ENCODE measurements at regions not wholly inside any gene's neighbourhood (a gene's known extent, or its start where the extent isn't known, plus 50 kb on each side); places are given as distances from the start of the nearest gene placed in this dataset.

GRCh38 chr10:52918714-52919305 lies 146.2 kb upstream of the MBL2 start:
- H3K9me3 ChIP-seq = no peaks in the 10 kb centered on the region
- H3K27me3 ChIP-seq = no peaks in the 10 kb centered on the region
- H3K36me3 ChIP-seq = no peaks in the 10 kb centered on the region
- no peak overlapping the region for H3K4me3 ChIP-seq
- no peak overlapping the region for H3K27ac ChIP-seq
- TF ChIP-seq POLR2AphosphoS5 (IDR thresholded peaks at IDR 0.05) (no peak), CTCF (IDR thresholded peaks at IDR 0.05) (no peak), EP300 (IDR thresholded peaks at IDR 0.05) (no peak), POLR2A (IDR thresholded peaks at IDR 0.05) (no peak)
- DNase-seq (no peak), ATAC-seq (ENCODE audit: low FRiP score in 2 of 2) (no peak)
- no peaks in the 10 kb centered on the region for H3K4me1 ChIP-seq

- Histone ChIP-seq H3K27ac (no peak overlapping the region), H3K4me1 (no peaks in the 10 kb centered on the region), H3K4me3 (no peak overlapping the region), H3K36me3 (no peaks in the 10 kb centered on the region), H3K27me3 (no peaks in the 10 kb centered on the region), H3K9me3 (no peaks in the 10 kb centered on the region)
- no peak for DNase-seq
- TF ChIP-seq EP300 (IDR thresholded peaks at IDR 0.05) (no peak), POLR2A (IDR thresholded peaks at IDR 0.05) (no peak), POLR2AphosphoS5 (IDR thresholded peaks at IDR 0.05) (no peak), CTCF (IDR thresholded peaks at IDR 0.05) (no peak)
- no peak for ATAC-seq (ENCODE audit: low FRiP score in 2 of 2)
- 96 to 100% methylated on average over 1 of the region's 1 CpG for WGBS, 2 donors
Observed at GRCh38 chr10:52915391-52915790, 142.8 kb upstream of the MBL2 start.

- Histone ChIP-seq H3K9me3 (no peaks in the 10 kb centered on the region), H3K4me1 (no peaks in the 10 kb centered on the region), H3K4me3 (no peak overlapping the region), H3K27ac (no peak overlapping the region), H3K27me3 (no peaks in the 10 kb centered on the region), H3K36me3 (no peaks in the 10 kb centered on the region)
- 97 to 100% methylated on average over 1 of the region's 1 CpG for WGBS, 2 donors
- ATAC-seq (ENCODE audit: low FRiP score in 2 of 2) = no peak
- no peak for DNase-seq
- TF ChIP-seq POLR2A (IDR thresholded peaks at IDR 0.05) (no peak), EP300 (IDR thresholded peaks at IDR 0.05) (no peak), CTCF (IDR thresholded peaks at IDR 0.05) (no peak), POLR2AphosphoS5 (IDR thresholded peaks at IDR 0.05) (no peak)
Observed at GRCh38 chr10:52911163-52911562, 138.6 kb upstream of the MBL2 start.

- no peaks in the 10 kb centered on the region for H3K9me3 ChIP-seq
- no peaks in the 10 kb centered on the region for H3K4me1 ChIP-seq
- no peak for ATAC-seq (ENCODE audit: low FRiP score in 2 of 2)
- TF ChIP-seq EP300 (IDR thresholded peaks at IDR 0.05) (no peak), CTCF (IDR thresholded peaks at IDR 0.05) (no peak), POLR2AphosphoS5 (IDR thresholded peaks at IDR 0.05) (no peak), POLR2A (IDR thresholded peaks at IDR 0.05) (no peak)
- 62 to 73% methylated on average over 5 of the region's 5 CpGs for WGBS, 2 donors
- no peaks in the 10 kb centered on the region for H3K36me3 ChIP-seq
- H3K27ac ChIP-seq = no peak overlapping the region
- H3K4me3 ChIP-seq = no peak overlapping the region
- no peak for DNase-seq
- H3K27me3 ChIP-seq = no peaks in the 10 kb centered on the region
Observed at GRCh38 chr10:52908478-52908877, 135.9 kb upstream of the MBL2 start.

DNA sequence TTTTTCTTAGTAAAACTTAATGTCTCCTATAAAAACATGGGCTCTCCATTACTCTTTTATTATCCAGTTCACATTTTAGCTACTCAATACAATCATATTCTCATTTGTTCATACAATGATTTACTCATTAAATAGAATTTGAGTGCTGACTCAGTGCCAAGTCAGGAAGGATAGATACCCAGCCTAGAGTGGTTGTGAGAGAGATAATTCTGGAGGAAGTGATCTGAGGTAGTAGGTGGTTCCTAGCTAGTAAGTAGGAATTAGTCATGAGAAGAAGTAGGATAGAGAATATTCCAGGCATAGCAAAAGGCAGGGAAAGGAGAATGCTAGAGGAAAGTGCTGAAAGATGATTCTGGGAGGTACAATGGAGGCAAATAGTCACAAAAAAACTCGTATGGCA lies 133.5 kb upstream of the MBL2 start:
- Histone ChIP-seq H3K4me1 (no peaks in the 10 kb centered on the region), H3K4me3 (no peak overlapping the region), H3K9me3 (no peaks in the 10 kb centered on the region), H3K27me3 (no peaks in the 10 kb centered on the region), H3K36me3 (no peaks in the 10 kb centered on the region), H3K27ac (no peak overlapping the region)
- TF ChIP-seq POLR2AphosphoS5 (IDR thresholded peaks at IDR 0.05) (no peak), POLR2A (IDR thresholded peaks at IDR 0.05) (no peak), CTCF (IDR thresholded peaks at IDR 0.05) (no peak), EP300 (IDR thresholded peaks at IDR 0.05) (no peak)
- DNase-seq (no peak), ATAC-seq (ENCODE audit: low FRiP score in 2 of 2) (no peak)
- 65 to 73% methylated on average over 1 of the region's 1 CpG for WGBS, 2 donors
